D721Med (cell line): ENCODE measurements at regions not wholly inside any gene's neighbourhood (a gene's known extent, or its start where the extent isn't known, plus 50 kb on each side); places are given as distances from the start of the nearest gene placed in this dataset.

Experiments
- DNase-seq: peaks from one replicate; pipeline ENCODE4 v3.0.0; 2011; ENCODE audit warnings: low spot score; ENCODE audit not compliant: insufficient read length
- FAIRE-seq: peaks from 2 replicates; lab custom pipeline; 2011; peaks lifted over from hg19 to GRCh38; lab: Jason Lieb, UNC
- TF ChIP-seq, protein P1 (sequence below): IDR thresholded peaks from 2 replicates; pipeline ENCODE4 v1.5.1; 2012; ENCODE audit warnings: mild to moderate bottlenecking, control low read depth; ENCODE audit not compliant: insufficient read depth; ENCODE audit errors: missing control alignments

DNA sequence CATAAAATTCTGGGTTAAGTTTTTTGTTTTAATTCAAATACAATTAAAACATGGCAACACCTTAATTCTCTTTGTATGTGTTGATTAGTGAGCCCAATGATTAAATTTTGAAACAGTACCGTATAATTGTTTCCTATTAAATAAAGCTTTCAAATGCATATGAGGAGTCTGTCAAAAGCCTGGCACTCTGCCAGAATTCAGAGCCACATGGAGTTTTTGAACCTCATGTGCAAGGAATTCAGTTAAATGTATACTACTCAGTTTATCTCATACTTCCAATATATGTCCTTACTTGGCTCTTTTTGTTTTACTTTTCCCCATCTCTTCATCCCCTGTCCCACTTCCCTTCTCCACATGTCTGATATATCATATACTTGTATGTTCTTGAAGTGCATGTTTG, 165.6 kb upstream of the FAM3C start:
- no peak for FAIRE-seq
- DNase-seq: no peak
- TF ChIP-seq, protein P1, sequence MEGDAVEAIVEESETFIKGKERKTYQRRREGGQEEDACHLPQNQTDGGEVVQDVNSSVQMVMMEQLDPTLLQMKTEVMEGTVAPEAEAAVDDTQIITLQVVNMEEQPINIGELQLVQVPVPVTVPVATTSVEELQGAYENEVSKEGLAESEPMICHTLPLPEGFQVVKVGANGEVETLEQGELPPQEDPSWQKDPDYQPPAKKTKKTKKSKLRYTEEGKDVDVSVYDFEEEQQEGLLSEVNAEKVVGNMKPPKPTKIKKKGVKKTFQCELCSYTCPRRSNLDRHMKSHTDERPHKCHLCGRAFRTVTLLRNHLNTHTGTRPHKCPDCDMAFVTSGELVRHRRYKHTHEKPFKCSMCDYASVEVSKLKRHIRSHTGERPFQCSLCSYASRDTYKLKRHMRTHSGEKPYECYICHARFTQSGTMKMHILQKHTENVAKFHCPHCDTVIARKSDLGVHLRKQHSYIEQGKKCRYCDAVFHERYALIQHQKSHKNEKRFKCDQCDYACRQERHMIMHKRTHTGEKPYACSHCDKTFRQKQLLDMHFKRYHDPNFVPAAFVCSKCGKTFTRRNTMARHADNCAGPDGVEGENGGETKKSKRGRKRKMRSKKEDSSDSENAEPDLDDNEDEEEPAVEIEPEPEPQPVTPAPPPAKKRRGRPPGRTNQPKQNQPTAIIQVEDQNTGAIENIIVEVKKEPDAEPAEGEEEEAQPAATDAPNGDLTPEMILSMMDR: no peak

DNA sequence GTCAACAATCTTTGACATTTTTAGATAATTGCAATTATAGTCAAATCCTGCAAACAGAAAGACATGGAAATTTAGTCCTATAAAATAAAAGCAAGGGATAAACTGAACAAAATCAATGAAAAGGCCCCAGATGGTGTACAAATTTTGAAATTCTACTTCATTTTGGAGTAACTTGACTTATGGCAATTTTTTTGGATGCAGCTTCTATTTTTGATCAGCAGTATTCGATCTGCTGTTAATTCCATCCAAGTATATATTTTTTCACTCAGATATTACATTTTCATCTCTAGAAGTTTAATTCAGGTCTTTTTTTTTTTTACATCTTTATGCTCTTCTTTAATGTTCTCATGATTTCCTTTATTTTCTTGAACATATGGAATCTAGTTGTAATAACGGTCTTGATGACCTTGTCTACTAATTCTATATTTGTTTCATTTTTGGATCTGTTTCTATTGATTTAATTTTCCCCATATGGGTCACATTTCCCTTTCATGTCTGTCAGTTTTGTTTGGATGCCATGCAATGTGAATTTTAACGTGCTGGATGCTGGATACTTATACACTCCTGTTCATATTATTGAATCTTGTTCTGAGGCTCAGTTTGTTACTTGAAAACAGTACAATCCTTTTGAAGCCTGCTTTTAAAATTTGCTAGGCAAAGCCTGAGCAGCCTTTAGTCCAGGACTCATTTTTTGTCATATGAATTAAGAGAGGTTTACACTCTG, 164.3 kb upstream of the FAM3C start:
- TF ChIP-seq, protein P1: no peak
- DNase-seq (no peak), FAIRE-seq (no peak)

DNA sequence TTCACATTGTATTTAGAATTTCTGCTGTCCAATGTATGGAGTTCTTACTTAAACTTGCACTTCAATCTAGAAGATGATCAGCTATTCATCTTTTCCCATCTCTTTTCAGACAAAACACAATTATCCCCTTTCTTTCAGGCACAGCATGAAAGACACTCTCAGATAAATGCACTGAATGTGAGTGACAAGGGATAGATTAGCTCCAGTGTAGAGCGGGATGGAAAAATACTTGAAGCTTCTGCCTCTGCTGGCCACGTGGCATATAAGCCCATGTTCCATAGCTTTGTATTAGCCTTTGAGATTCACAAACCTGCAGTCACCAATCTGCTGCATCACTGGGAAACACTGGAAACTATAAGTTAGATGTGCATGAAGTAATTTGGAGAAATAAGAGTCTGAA, 162.2 kb upstream of the FAM3C start:
- TF ChIP-seq, protein P1: no peak
- FAIRE-seq (no peak), DNase-seq (no peak)

DNA sequence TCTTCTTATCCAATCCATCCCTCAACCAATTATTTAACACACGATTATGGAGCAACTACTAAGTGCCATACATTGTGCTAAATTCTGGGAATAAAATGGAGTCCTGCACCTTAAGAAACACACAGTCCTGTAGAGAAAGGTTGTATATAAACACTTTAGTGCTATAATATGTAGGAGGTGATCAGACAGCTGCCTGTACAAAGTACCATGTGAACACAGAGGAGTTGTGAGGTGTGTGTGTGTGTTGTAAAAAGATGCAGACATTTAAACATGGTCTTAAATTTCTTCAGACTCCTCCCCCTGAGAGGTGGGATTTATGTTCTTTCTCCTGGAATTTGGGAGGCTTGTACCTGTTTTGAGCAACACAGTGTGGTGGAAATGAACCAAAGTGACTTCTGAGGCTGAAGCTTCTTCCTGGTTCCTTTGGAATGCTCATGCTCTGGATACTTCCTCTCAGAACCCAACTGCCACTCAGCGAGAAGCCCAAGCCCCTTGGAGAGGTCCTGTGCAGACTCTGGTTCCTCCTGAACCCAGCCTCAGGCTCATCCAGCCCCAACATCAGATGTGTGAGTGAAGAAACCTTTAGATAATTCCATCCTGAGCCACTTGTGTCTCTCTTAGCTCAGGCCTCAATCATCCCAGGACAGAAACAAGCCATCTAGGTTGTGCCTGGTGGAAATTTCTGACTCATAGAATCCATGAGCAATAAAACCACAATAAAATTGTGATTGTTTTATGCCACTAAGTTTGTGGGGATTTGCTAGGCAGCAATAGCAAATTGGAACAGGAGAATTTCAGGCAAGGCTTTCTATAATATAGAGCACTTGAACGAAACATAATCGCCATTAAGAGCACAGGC, 161.2 kb upstream of the FAM3C start:
- TF ChIP-seq, protein P1: no peak
- DNase-seq (no peak), FAIRE-seq (no peak)

DNA sequence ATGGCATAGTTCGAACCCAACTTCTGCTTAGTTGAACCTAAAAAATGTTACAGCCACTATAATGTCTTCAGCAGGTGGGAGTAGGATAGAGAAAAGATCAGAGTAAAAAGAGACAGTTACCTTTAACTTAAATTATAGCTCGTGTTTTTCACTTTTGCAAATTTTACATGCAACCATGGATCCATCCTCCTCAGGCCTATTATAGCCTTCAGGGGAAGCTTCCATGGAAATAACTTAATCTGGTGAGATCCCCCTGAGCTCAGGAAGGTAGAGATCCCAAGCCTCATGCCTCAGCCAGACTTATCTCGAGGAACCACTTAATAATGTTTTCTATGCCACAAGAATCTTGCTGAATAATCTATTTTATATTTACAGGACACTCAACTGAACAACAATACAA, 159.4 kb upstream of the FAM3C start:
- TF ChIP-seq, protein P1: no peak
- FAIRE-seq (no peak), DNase-seq (no peak)

DNA sequence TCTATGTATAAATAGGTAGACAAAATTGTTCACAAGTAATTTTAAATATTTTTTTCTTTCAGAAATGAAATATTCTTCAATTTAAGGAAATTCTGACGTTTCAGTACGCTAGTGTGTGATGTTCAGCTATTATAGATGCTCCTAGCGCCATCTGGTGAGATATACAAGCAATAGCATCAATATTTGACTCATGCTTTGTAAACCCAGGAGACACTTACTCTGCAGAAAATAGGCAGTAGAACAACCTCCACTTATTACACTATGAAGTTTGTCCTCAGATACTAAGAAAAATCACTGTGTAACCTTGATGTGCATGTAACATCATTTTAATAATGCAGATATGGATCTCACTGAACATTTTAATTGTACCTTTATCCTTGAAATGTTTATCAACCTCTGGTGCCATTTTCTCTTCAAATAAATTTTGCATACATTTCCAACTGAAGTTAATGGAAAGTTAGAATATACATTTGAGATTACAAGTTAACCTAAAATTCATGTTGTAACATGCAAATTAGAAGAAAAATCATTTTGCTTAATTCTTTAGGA, 151.5 kb upstream of the FAM3C start:
- DNase-seq: no peak
- TF ChIP-seq, protein P1: peak; percentile 86
- FAIRE-seq: peak; percentile 94
